ENCODE measurements at regions not wholly inside any gene's neighbourhood (a gene's known extent, or its start where the extent isn't known, plus 50 kb on each side); places are given as distances from the start of the nearest gene placed in this dataset.

GRCh38 chr6:23855497-23856116 lies 270.4 kb upstream of the NRSN1 start:
- Histone ChIP-seq H3K4me3 (ENCODE audit: low read length, poor library complexity, severe bottlenecking) (no peak overlapping the region), H3K9me3 (ENCODE audit: insufficient read depth, low read depth, low read length) (peaks cover 4% of the 10 kb centered on the region; the same call in 1 of the 2 replicates), H3F3A (ENCODE audit: low read depth) (no peaks in the 10 kb centered on the region), H3K4me2 (ENCODE audit: low read depth, low read length, poor library complexity, severe bottlenecking) (no peak overlapping the region), H3K4me1 (ENCODE audit: insufficient read depth, low read length, poor library complexity, severe bottlenecking) (no peaks in the 10 kb centered on the region), H3K9me2 (replicated peaks; ENCODE audit: low read depth, low read length) (no peaks in the 10 kb centered on the region), H3K36me3 (ENCODE audit: insufficient read depth, low read length) (no peaks in the 10 kb centered on the region), H3K79me2 (ENCODE audit: insufficient read depth, low read length) (no peaks in the 10 kb centered on the region), H3K9ac (ENCODE audit: low read depth, low read length, poor library complexity, severe bottlenecking) (no peak overlapping the region), H2AFZ (ENCODE audit: low read length) (no peak overlapping the region), H3K27me3 (ENCODE audit: insufficient read depth, low read length, poor library complexity, severe bottlenecking) (no peaks in the 10 kb centered on the region), H4K20me1 (ENCODE audit: insufficient read depth, low read length, poor library complexity, severe bottlenecking) (no peaks in the 10 kb centered on the region)
- TF ChIP-seq CTCF (conservative IDR thresholded peaks at IDR 0.05; ENCODE audit: low read length) (no peak), EZH2phosphoT487 (IDR thresholded peaks at IDR 0.05; ENCODE audit: borderline replicate concordance) (no peak)

- Histone ChIP-seq H3K9me2 (replicated peaks; ENCODE audit: low read depth, low read length) (no peaks in the 10 kb centered on the region), H2AFZ (ENCODE audit: low read length) (no peak overlapping the region), H4K20me1 (ENCODE audit: insufficient read depth, low read length, poor library complexity, severe bottlenecking) (no peaks in the 10 kb centered on the region), H3K36me3 (ENCODE audit: insufficient read depth, low read length) (no peaks in the 10 kb centered on the region), H3K4me1 (ENCODE audit: insufficient read depth, low read length, poor library complexity, severe bottlenecking) (no peaks in the 10 kb centered on the region), H3K79me2 (ENCODE audit: insufficient read depth, low read length) (no peaks in the 10 kb centered on the region), H3K4me2 (ENCODE audit: low read depth, low read length, poor library complexity, severe bottlenecking) (no peak overlapping the region), H3F3A (ENCODE audit: low read depth) (no peaks in the 10 kb centered on the region), H3K9me3 (ENCODE audit: insufficient read depth, low read depth, low read length) (no peaks in the 10 kb centered on the region), H3K4me3 (ENCODE audit: low read length, poor library complexity, severe bottlenecking) (no peak overlapping the region), H3K9ac (ENCODE audit: low read depth, low read length, poor library complexity, severe bottlenecking) (no peak overlapping the region), H3K27me3 (ENCODE audit: insufficient read depth, low read length, poor library complexity, severe bottlenecking) (no peaks in the 10 kb centered on the region)
- no peak for TF ChIP-seq CTCF (conservative IDR thresholded peaks at IDR 0.05; ENCODE audit: low read length)
- no peak for TF ChIP-seq EZH2phosphoT487 (IDR thresholded peaks at IDR 0.05; ENCODE audit: borderline replicate concordance)
These were observed 255.5 kb upstream of the NRSN1 start for GRCh38 chr6:23870496-23870895.

- TF ChIP-seq CTCF (conservative IDR thresholded peaks at IDR 0.05; ENCODE audit: low read length) (no peak), EZH2phosphoT487 (IDR thresholded peaks at IDR 0.05; ENCODE audit: borderline replicate concordance) (no peak)
These were observed 252.9 kb upstream of the NRSN1 start for GRCh38 chr6:23873161-23873560.

More at GRCh38 chr6:23873161-23873560, 252.9 kb upstream of the NRSN1 start:
- Histone ChIP-seq H3K4me2 (ENCODE audit: low read depth, low read length, poor library complexity, severe bottlenecking) (no peak overlapping the region), H4K20me1 (ENCODE audit: insufficient read depth, low read length, poor library complexity, severe bottlenecking) (no peaks in the 10 kb centered on the region), H3K36me3 (ENCODE audit: insufficient read depth, low read length) (no peaks in the 10 kb centered on the region), H3K4me3 (ENCODE audit: low read length, poor library complexity, severe bottlenecking) (no peak overlapping the region), H3K4me1 (ENCODE audit: insufficient read depth, low read length, poor library complexity, severe bottlenecking) (no peaks in the 10 kb centered on the region), H2AFZ (ENCODE audit: low read length) (no peak overlapping the region), H3K27me3 (ENCODE audit: insufficient read depth, low read length, poor library complexity, severe bottlenecking) (no peaks in the 10 kb centered on the region), H3K79me2 (ENCODE audit: insufficient read depth, low read length) (no peaks in the 10 kb centered on the region), H3K9ac (ENCODE audit: low read depth, low read length, poor library complexity, severe bottlenecking) (no peak overlapping the region), H3K9me3 (ENCODE audit: insufficient read depth, low read depth, low read length) (no peaks in the 10 kb centered on the region), H3K9me2 (replicated peaks; ENCODE audit: low read depth, low read length) (no peaks in the 10 kb centered on the region), H3F3A (ENCODE audit: low read depth) (no peaks in the 10 kb centered on the region)

Data from Loucy (cell line).